BE2C (cell line): ENCODE measurements at regions not wholly inside any gene's neighbourhood (a gene's known extent, or its start where the extent isn't known, plus 50 kb on each side); places are given as distances from the start of the nearest gene placed in this dataset.

Source experiments
- DNase-seq: peaks from one replicate; pipeline ENCODE4 v3.0.0-alpha.2; 2020
- H3K27me3 ChIP-seq: fragments of 250-450 bp; sonication (Bioruptor Pico); 2 replicates; pipeline ENCODE4 v1.5.1; 2020; ENCODE audit warnings: mild to moderate bottlenecking
- H3K36me3 ChIP-seq: fragments of 250-450 bp; sonication (Bioruptor Pico); 2 replicates; pipeline ENCODE4 v1.5.1; 2020; ENCODE audit warnings: mild to moderate bottlenecking
- H3K4me1 ChIP-seq: fragments of 250-450 bp; sonication (Bioruptor Pico); 2 replicates; pipeline ENCODE4 v1.5.1; 2020
- H3K4me3 ChIP-seq: 2 replicates; pipeline ENCODE4 v1.5.1; 2011; ENCODE audit warnings: low read depth, low read length
- H3K9me3 ChIP-seq: fragments of 250-450 bp; sonication (Bioruptor Pico); 2 replicates; pipeline ENCODE4 v1.5.1; 2020
- CTCF ChIP-seq: IDR thresholded peaks from 2 replicates; pipeline ENCODE4 v1.5.1; 2012; ENCODE audit warnings: mild to moderate bottlenecking, low read depth, low read length

GRCh38 chr17:79324194-79324593, 249.6 kb downstream of the ENGASE start:
- Histone ChIP-seq H3K4me3 (no peak overlapping the region), H3K4me1 (no peaks in the 10 kb centered on the region), H3K36me3 (no peaks in the 10 kb centered on the region), H3K27me3 (peaks cover 90% of the 10 kb centered on the region), H3K9me3 (no peaks in the 10 kb centered on the region)
- TF ChIP-seq CTCF = no peak
- no peak for DNase-seq

- TF ChIP-seq CTCF = no peak
- no peaks in the 10 kb centered on the region for H3K4me1 ChIP-seq
- peaks cover 87% of the 10 kb centered on the region for H3K27me3 ChIP-seq
- H3K36me3 ChIP-seq = no peaks in the 10 kb centered on the region
- no peak overlapping the region for H3K4me3 ChIP-seq
- H3K9me3 ChIP-seq = no peaks in the 10 kb centered on the region
- DNase-seq = no peak
Measured at GRCh38 chr17:79323566-79323965, 248.9 kb downstream of the ENGASE start.

- Histone ChIP-seq H3K9me3 (no peaks in the 10 kb centered on the region), H3K36me3 (no peaks in the 10 kb centered on the region), H3K4me1 (no peaks in the 10 kb centered on the region), H3K4me3 (no peak overlapping the region), H3K27me3 (peaks cover 86% of the 10 kb centered on the region)
- no peak for DNase-seq
- no peak for TF ChIP-seq CTCF
Measured at GRCh38 chr17:79322211-79323123, 247.8 kb downstream of the ENGASE start.

GRCh38 chr17:79320331-79320730, 245.7 kb downstream of the ENGASE start:
- Histone ChIP-seq H3K27me3 (peaks cover 83% of the 10 kb centered on the region), H3K9me3 (no peaks in the 10 kb centered on the region), H3K4me3 (no peak overlapping the region), H3K36me3 (no peaks in the 10 kb centered on the region), H3K4me1 (no peaks in the 10 kb centered on the region)
- no peak for TF ChIP-seq CTCF
- DNase-seq = no peak

- Histone ChIP-seq H3K27me3 (peaks cover 80% of the 10 kb centered on the region), H3K9me3 (no peaks in the 10 kb centered on the region), H3K4me1 (no peaks in the 10 kb centered on the region), H3K36me3 (no peaks in the 10 kb centered on the region), H3K4me3 (no peak overlapping the region)
- DNase-seq = no peak
- TF ChIP-seq CTCF = no peak
Measured at GRCh38 chr17:79317916-79318315, 243.3 kb downstream of the ENGASE start.

GRCh38 chr17:79316805-79317204, 242.2 kb downstream of the ENGASE start:
- TF ChIP-seq CTCF = no peak
- H3K27me3 ChIP-seq = peaks cover 72% of the 10 kb centered on the region
- DNase-seq = no peak

More at GRCh38 chr17:79316805-79317204, 242.2 kb downstream of the ENGASE start:
- no peaks in the 10 kb centered on the region for H3K4me1 ChIP-seq
- no peaks in the 10 kb centered on the region for H3K9me3 ChIP-seq
- H3K4me3 ChIP-seq = no peak overlapping the region
- no peaks in the 10 kb centered on the region for H3K36me3 ChIP-seq
